ENCODE measurements at regions not wholly inside any gene's neighbourhood (a gene's known extent, or its start where the extent isn't known, plus 50 kb on each side); places are given as distances from the start of the nearest gene placed in this dataset.

GRCh38 chr2:176612036-176612435 is 342.8 kb downstream of the MTX2 start:
- no peak for DNase-seq (ENCODE audit: low spot score)

DNA sequence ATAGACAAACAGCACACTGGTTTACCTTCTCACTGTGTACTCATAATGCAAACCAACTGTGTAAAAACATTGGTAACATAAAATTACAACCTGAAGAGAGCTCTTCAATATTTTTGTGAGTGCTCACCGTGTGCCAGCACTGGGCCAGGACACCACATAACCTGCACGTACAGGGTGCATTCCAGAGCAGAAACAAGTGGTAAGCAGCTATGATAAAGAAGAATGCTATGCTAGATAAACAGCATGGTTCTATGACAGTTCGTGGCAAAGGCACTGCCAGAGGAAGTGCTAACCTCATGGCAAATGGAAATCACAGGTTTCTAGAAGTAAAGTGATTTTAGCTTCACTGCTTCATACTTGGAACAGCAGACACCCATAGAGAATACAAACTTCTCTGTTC is 343.5 kb downstream of the MTX2 start:
- DNase-seq (ENCODE audit: low spot score) = no peak

DNA sequence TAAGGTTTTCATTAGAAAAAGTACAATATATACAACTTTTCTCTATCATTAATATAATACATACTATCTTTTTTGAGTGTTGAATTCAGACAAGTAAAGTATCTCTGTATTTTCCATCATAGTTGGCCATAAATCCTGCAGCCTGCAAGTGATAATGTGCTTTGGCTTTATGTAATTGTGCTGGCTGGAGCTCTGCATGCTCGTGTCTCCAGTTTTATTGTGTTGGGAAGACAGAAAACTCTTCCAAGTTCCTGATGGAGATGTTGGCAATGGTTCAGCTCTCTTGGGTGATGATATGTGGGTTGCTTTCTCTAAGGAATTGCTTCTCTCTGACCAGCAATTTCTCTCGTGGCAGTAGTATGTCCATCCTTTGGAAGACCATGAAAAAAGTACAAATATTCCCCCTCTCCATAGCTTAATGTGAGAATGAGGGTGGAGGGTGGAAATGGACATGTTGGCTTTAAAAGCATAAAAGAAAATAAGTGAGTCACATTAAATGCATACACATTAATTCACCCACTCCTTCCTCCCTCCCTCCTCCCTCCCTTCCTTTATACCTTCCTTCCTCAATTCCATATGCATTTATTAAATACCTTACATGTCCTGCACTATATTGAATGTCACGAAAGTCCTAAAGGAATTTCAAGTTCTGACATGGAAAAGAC is 344.2 kb downstream of the MTX2 start:
- no peak for DNase-seq (ENCODE audit: low spot score)

DNA sequence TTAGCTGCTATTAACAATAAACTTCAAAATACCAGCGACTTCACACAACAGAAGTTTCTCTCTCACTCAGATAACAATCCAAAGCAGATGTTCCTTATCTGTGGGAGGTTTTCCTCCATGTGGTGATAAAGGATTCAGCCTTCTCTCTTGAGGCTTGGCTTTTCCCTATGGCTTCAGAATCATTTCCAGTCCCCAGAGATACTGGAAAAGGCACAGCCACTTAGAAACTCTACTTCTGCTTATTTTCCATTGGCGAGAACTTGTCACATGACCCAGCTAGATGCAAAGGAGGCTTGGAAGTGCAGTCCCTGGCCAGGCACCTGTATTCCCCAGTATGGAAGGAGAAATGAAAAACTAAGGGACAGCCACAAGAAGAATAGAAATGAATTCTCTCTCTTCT is 344.8 kb downstream of the MTX2 start:
- no peak for DNase-seq (ENCODE audit: low spot score)

DNA sequence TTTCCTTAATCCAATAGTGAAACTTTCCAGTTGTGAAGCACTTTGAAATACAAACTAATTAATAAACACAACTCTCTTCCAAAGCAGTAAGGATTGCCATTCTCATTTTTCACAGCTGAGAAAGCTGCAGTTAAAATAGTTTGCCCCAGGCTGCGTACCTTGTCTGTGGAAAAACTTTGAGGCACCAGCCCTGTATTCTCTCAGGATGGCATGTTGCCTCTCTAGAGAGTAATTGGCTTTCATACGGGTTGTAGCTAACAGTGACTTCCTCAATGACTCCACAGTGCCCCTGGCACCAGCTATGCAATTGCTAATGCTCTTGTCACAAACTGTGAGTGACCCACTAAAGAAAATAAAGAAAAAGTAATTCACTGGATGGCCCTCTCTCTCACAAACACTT is 345.7 kb downstream of the MTX2 start:
- DNase-seq (ENCODE audit: low spot score) = no peak

- DNase-seq (ENCODE audit: low spot score) = no peak
Observed at GRCh38 chr2:176619504-176619903, 350.3 kb downstream of the MTX2 start.

- no peak for DNase-seq (ENCODE audit: low spot score)
Observed at GRCh38 chr2:176621350-176621749, 352.1 kb downstream of the MTX2 start.

DNA sequence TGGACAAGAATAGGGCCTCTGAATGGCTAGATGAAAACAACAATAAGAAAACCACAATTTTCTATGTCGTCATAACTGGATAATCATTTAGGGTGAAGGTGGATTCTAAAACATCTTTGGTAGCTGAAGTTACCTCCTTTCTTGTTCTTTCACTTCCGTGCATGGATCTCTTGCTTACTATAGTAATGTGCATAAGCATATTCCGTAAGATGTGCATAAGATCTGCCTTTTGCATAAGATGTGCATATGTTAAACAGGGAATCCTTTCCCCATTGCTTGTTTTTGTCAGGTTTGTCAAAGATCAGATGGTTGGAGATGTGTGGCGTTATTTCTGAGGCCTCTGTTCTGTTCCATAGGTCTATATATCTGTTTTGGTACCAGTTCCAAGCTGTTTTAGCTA is 353.6 kb downstream of the MTX2 start:
- DNase-seq (ENCODE audit: low spot score) = no peak

GRCh38 chr2:176626796-176627195 is 357.6 kb downstream of the MTX2 start:
- no peak for DNase-seq (ENCODE audit: low spot score)

DNA sequence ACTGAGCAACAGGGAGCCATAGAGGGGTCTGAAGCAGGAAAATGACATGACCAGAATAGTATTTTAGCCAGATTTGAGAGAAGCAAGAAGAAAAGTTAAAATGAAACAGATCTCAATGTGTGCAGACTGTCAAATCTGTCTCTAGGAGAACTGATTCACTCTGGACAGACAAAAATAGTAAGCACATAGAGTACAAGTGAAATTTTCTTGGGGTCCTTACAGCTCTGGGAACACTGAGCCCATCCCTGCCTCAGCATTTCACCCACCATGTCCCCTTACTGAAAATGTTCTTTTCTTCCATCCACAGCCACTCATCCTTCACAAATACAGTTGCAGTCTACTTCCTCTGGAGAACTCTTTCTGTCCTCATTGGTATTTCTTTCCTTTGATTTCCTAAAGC is 359.2 kb downstream of the MTX2 start:
- DNase-seq (ENCODE audit: low spot score) = no peak

- DNase-seq (ENCODE audit: low spot score) = no peak
Observed at GRCh38 chr2:176633754-176634153, 364.5 kb downstream of the MTX2 start.

DNA sequence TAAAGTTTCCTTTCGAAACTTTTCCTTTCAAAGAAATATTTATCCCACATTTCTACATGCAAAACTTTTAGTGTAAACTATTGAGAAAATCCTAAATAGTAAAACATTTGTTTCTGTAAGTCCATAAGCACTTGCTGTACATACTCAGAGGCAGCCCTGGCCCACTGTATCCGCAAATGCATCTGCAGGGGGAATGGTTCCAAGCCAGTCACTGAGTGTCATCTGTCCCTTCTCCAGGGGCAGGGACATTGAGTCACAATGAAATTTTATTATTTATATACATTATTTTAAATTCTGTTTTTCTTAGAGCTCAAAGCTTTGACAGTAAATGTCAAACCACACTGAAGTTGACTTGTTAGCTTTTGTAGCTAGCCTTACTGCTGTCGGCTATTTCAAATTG is 367.2 kb downstream of the MTX2 start:
- DNase-seq (ENCODE audit: low spot score) = no peak

DNA sequence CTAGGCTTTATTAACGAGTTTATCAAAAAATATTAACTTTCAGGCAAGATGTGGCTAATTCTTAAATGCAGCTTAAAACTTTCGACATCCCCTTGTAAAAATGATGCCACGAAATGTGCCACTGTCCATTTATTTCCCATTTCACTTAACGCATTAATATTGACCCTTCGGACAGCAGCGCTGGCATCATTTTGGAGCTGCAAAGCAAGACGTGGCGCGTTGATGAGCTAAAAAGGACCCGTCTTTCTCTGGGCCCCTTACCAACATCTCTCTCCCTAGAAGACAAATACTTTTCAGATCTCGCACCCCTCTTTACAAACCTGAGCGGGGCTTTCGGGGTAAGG is 367.9 kb downstream of the MTX2 start:
- no peak for DNase-seq (ENCODE audit: low spot score)

GRCh38 chr2:176637486-176638166 is 368.4 kb downstream of the MTX2 start:
- peak; percentile 47 for DNase-seq (ENCODE audit: low spot score)

- DNase-seq (ENCODE audit: low spot score) = peak; percentile 76
Observed at GRCh38 chr2:176638167-176639015, 369.1 kb downstream of the MTX2 start.

- DNase-seq (ENCODE audit: low spot score) = no peak
Observed at GRCh38 chr2:176639016-176639343, 369.7 kb downstream of the MTX2 start.

GRCh38 chr2:176639671-176640070 is 370.4 kb downstream of the MTX2 start:
- no peak for DNase-seq (ENCODE audit: low spot score)

GRCh38 chr2:176641436-176641835 is 372.2 kb downstream of the MTX2 start:
- DNase-seq (ENCODE audit: low spot score) = no peak

DNA sequence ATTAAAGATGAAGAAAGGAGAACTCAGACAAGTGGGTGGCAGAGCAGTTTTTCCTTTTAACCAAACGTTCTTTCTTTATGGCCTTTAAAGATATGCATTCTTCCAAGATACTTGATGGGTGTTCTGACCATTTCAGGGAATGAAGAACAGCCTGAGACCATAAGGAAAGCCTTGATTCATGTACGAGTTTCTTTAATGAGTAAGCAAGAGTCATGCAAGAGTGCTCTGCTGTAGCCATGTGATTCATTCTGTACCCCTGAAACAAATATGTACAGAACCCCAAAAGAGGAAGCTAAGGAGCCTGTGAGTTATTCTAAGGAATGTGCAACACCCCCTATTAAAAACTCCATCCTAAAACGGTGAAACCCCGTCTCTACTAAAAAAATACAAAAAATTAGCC is 372.8 kb downstream of the MTX2 start:
- no peak for DNase-seq (ENCODE audit: low spot score)

GRCh38 chr2:176643646-176644045 is 374.4 kb downstream of the MTX2 start:
- no peak for DNase-seq (ENCODE audit: low spot score)

GRCh38 chr2:176645494-176645893 is 376.3 kb downstream of the MTX2 start:
- no peak for DNase-seq (ENCODE audit: low spot score)

- DNase-seq (ENCODE audit: low spot score) = no peak
Observed at GRCh38 chr2:176646033-176646615, 376.9 kb downstream of the MTX2 start.

Measured in HuH-7.5 (cell line).